ENCODE measurements at regions not wholly inside any gene's neighbourhood (a gene's known extent, or its start where the extent isn't known, plus 50 kb on each side); places are given as distances from the start of the nearest gene placed in this dataset.

- Histone ChIP-seq H3K4me3 (ENCODE audit: low read length) (no peak overlapping the region), H3F3A (ENCODE audit: control insufficient read depth, insufficient read depth) (no peaks in the 10 kb centered on the region), H4K20me1 (ENCODE audit: control insufficient read depth, insufficient read depth, low read depth, low read length) (no peaks in the 10 kb centered on the region), H3K79me2 (ENCODE audit: control insufficient read depth, low read length) (no peaks in the 10 kb centered on the region), H3K36me3 (ENCODE audit: control insufficient read depth, low read length) (no peaks in the 10 kb centered on the region), H3K4me1 (ENCODE audit: control insufficient read depth, low read length) (no peaks in the 10 kb centered on the region), H3K9me3 (ENCODE audit: control insufficient read depth, insufficient read depth, low read length) (peaks cover 3% of the 10 kb centered on the region), H3K27me3 (ENCODE audit: control insufficient read depth, low read length) (no peaks in the 10 kb centered on the region), H3K4me2 (ENCODE audit: low read length) (no peak overlapping the region), H3K27ac (ENCODE audit: low read depth, low read length) (no peak overlapping the region), H3K9me2 (replicated peaks; ENCODE audit: control insufficient read depth, low read length) (no peaks in the 10 kb centered on the region)
- TF ChIP-seq EZH2phosphoT487 (IDR thresholded peaks at IDR 0.05; ENCODE audit: borderline replicate concordance, low read length) = no peak
- TF ChIP-seq CTCF (IDR thresholded peaks at IDR 0.05; ENCODE audit: low read depth, low read length, poor library complexity, severe bottlenecking) = no peak
These were observed 2247.5 kb downstream of the TP53TG3F start for GRCh38 chr16:35706901-35707300.

GRCh38 chr16:35711435-35711834, 2252.0 kb downstream of the TP53TG3F start:
- H3K9me2 ChIP-seq (replicated peaks; ENCODE audit: control insufficient read depth, low read length) = no peaks in the 10 kb centered on the region
- H3K9me3 ChIP-seq (ENCODE audit: control insufficient read depth, insufficient read depth, low read length) = peaks cover 3% of the 10 kb centered on the region
- no peaks in the 10 kb centered on the region for H3K27me3 ChIP-seq (ENCODE audit: control insufficient read depth, low read length)
- no peak overlapping the region for H3K4me3 ChIP-seq (ENCODE audit: low read length)
- TF ChIP-seq CTCF (IDR thresholded peaks at IDR 0.05; ENCODE audit: low read depth, low read length, poor library complexity, severe bottlenecking) = no peak
- no peak for TF ChIP-seq EZH2phosphoT487 (IDR thresholded peaks at IDR 0.05; ENCODE audit: borderline replicate concordance, low read length)
- H4K20me1 ChIP-seq (ENCODE audit: control insufficient read depth, insufficient read depth, low read depth, low read length) = no peaks in the 10 kb centered on the region
- no peak overlapping the region for H3K27ac ChIP-seq (ENCODE audit: low read depth, low read length)
- H3K36me3 ChIP-seq (ENCODE audit: control insufficient read depth, low read length) = no peaks in the 10 kb centered on the region
- H3K4me2 ChIP-seq (ENCODE audit: low read length) = no peak overlapping the region
- H3F3A ChIP-seq (ENCODE audit: control insufficient read depth, insufficient read depth) = no peaks in the 10 kb centered on the region
- no peaks in the 10 kb centered on the region for H3K79me2 ChIP-seq (ENCODE audit: control insufficient read depth, low read length)
- H3K4me1 ChIP-seq (ENCODE audit: control insufficient read depth, low read length) = no peaks in the 10 kb centered on the region

GRCh38 chr16:35711958-35712357, 2252.5 kb downstream of the TP53TG3F start:
- Histone ChIP-seq H3K9me3 (ENCODE audit: control insufficient read depth, insufficient read depth, low read length) (peaks cover 3% of the 10 kb centered on the region), H3K79me2 (ENCODE audit: control insufficient read depth, low read length) (no peaks in the 10 kb centered on the region), H3K4me1 (ENCODE audit: control insufficient read depth, low read length) (no peaks in the 10 kb centered on the region), H3K27me3 (ENCODE audit: control insufficient read depth, low read length) (no peaks in the 10 kb centered on the region), H3F3A (ENCODE audit: control insufficient read depth, insufficient read depth) (no peaks in the 10 kb centered on the region), H3K4me2 (ENCODE audit: low read length) (no peak overlapping the region), H3K27ac (ENCODE audit: low read depth, low read length) (no peak overlapping the region), H3K4me3 (ENCODE audit: low read length) (no peak overlapping the region), H3K36me3 (ENCODE audit: control insufficient read depth, low read length) (no peaks in the 10 kb centered on the region), H3K9me2 (replicated peaks; ENCODE audit: control insufficient read depth, low read length) (no peaks in the 10 kb centered on the region), H4K20me1 (ENCODE audit: control insufficient read depth, insufficient read depth, low read depth, low read length) (no peaks in the 10 kb centered on the region)
- no peak for TF ChIP-seq EZH2phosphoT487 (IDR thresholded peaks at IDR 0.05; ENCODE audit: borderline replicate concordance, low read length)
- TF ChIP-seq CTCF (IDR thresholded peaks at IDR 0.05; ENCODE audit: low read depth, low read length, poor library complexity, severe bottlenecking) = no peak

All from DOHH2 (cell line).